Activated CD8-positive, alpha-beta memory T cell treated with anti-CD3 and anti-CD28 coated beads for 36 hours (primary cell): ENCODE measurements at regions not wholly inside any gene's neighbourhood (a gene's known extent, or its start where the extent isn't known, plus 50 kb on each side); places are given as distances from the start of the nearest gene placed in this dataset.
"Not testable (repeated sequence)": the region's sequence is repeated elsewhere in the genome, so short reads cannot be mapped to it uniquely, and the experiment has no call there.

ENCODE experiments used
- CTCF ChIA-PET: fragments of 350-600 bp; sonication (Branson Sonifier 250); formaldehyde crosslinking; loops from one replicate; lab custom pipeline; 2021; ENCODE audit warnings: antibody characterized with exemption; lab: Charles Lee
- POLR2A ChIA-PET: fragments of 350-600 bp; sonication (Branson Sonifier 250); formaldehyde crosslinking; loops from one replicate; lab custom pipeline; 2021; ENCODE audit warnings: antibody characterized with exemption; lab: Charles Lee

GRCh38 chrX:3803305-3803704 is 89.9 kb upstream of the PRKX start:
- ChIA-PET CTCF (no interaction called here), POLR2A (no interaction called here)

GRCh38 chrX:3795411-3795810 is 82.0 kb upstream of the PRKX start:
- POLR2A ChIA-PET, CTCF ChIA-PET: not testable (repeated sequence)

- CTCF ChIA-PET, result interaction anchor here (0.6 kb wide), 1 partner anchor 279 kb away, joined by 5 read pairs; no protein-coding TSS in a partner anchor
- POLR2A ChIA-PET, result no interaction called here
Observed at GRCh38 chrX:3791449-3791848, 78.0 kb upstream of the PRKX start.

- ChIA-PET CTCF (interaction anchor here (0.6 kb wide), 1 partner anchor 156 kb away, joined by 3 read pairs; no protein-coding TSS in a partner anchor), POLR2A (interaction anchor here (0.6 kb wide), 1 partner anchor 45 kb away, joined by 6 read pairs; no protein-coding TSS in a partner anchor)
Observed at GRCh38 chrX:3788494-3789233, 75.2 kb upstream of the PRKX start.

GRCh38 chrX:3787856-3788255 is 74.4 kb upstream of the PRKX start:
- ChIA-PET POLR2A (no interaction called here), CTCF (interaction anchor here (0.6 kb wide), 1 partner anchor 155 kb away, joined by 3 read pairs; no protein-coding TSS in a partner anchor)

- CTCF ChIA-PET, result not testable (repeated sequence)
Observed at GRCh38 chrX:3785822-3786221, 72.4 kb upstream of the PRKX start.

GRCh38 chrX:3780564-3780963 is 67.1 kb upstream of the PRKX start:
- CTCF ChIA-PET, result no interaction called here
- POLR2A ChIA-PET, result no interaction called here

More at GRCh38 chrX:3785822-3786221, 72.4 kb upstream of the PRKX start:
- POLR2A ChIA-PET, result not testable (repeated sequence)

GRCh38 chrX:3779546-3779945 is 66.1 kb upstream of the PRKX start:
- ChIA-PET POLR2A (no interaction called here), CTCF (no interaction called here)

GRCh38 chrX:3777416-3777815 is 64.0 kb upstream of the PRKX start:
- POLR2A ChIA-PET, result no interaction called here
- CTCF ChIA-PET, result no interaction called here

- ChIA-PET CTCF (no interaction called here), POLR2A (no interaction called here)
Observed at GRCh38 chrX:3771766-3772165, 58.3 kb upstream of the PRKX start.

- ChIA-PET POLR2A (no interaction called here), CTCF (no interaction called here)
Observed at GRCh38 chrX:3768881-3769280, 55.4 kb upstream of the PRKX start.
